ENCODE measurements at regions not wholly inside any gene's neighbourhood (a gene's known extent, or its start where the extent isn't known, plus 50 kb on each side); places are given as distances from the start of the nearest gene placed in this dataset.

- CTCF ChIA-PET: interaction anchor here (1.3 to 2.4 kb wide), 3 partner anchors 11 to 50 kb away, joined by 3 to 8 read pairs (median 6); no protein-coding TSS in a partner anchor
- no peak for DNase-seq (ENCODE audit: low read depth)
- TF ChIP-seq CTCF (IDR thresholded peaks at IDR 0.05; ENCODE audit: insufficient read depth, low read depth, low read length): no peak
- Histone ChIP-seq H3K36me3 (ENCODE audit: control insufficient read depth, insufficient read depth, low read length) (no peaks in the 10 kb centered on the region), H3K27me3 (ENCODE audit: control insufficient read depth, insufficient read depth, low read length) (no peaks in the 10 kb centered on the region), H3K4me3 (ENCODE audit: low read depth, low read length) (no peak overlapping the region)
- POLR2A ChIA-PET: no interaction called here
Observed at GRCh38 chr22:22703203-22703570, 58.8 kb downstream of the GGTLC2 start.

GRCh38 chr22:22703715-22704114 is 59.3 kb downstream of the GGTLC2 start:
- ChIA-PET CTCF (interaction anchor here (0.7 to 2.4 kb wide), 4 partner anchors 11 to 50 kb away, joined by 3 to 8 read pairs (median 5); no protein-coding TSS in a partner anchor), POLR2A (no interaction called here)
- TF ChIP-seq CTCF (IDR thresholded peaks at IDR 0.05; ENCODE audit: insufficient read depth, low read depth, low read length): no peak
- no peak for DNase-seq (ENCODE audit: low read depth)
- no peak overlapping the region for H3K4me3 ChIP-seq (ENCODE audit: low read depth, low read length)
- no peaks in the 10 kb centered on the region for H3K27me3 ChIP-seq (ENCODE audit: control insufficient read depth, insufficient read depth, low read length)
- H3K36me3 ChIP-seq (ENCODE audit: control insufficient read depth, insufficient read depth, low read length): no peaks in the 10 kb centered on the region

GRCh38 chr22:22704156-22704946 is 59.9 kb downstream of the GGTLC2 start:
- no peak for TF ChIP-seq CTCF (IDR thresholded peaks at IDR 0.05; ENCODE audit: insufficient read depth, low read depth, low read length)
- CTCF ChIA-PET: interaction anchor here (0.7 to 2.2 kb wide), 3 partner anchors 16 to 49 kb away, joined by 3 to 6 read pairs (median 4); no protein-coding TSS in a partner anchor
- no peak for DNase-seq (ENCODE audit: low read depth)
- Histone ChIP-seq H3K36me3 (ENCODE audit: control insufficient read depth, insufficient read depth, low read length) (no peaks in the 10 kb centered on the region), H3K4me3 (ENCODE audit: low read depth, low read length) (no peak overlapping the region), H3K27me3 (ENCODE audit: control insufficient read depth, insufficient read depth, low read length) (no peaks in the 10 kb centered on the region)
- POLR2A ChIA-PET: no interaction called here

- TF ChIP-seq CTCF (IDR thresholded peaks at IDR 0.05; ENCODE audit: insufficient read depth, low read depth, low read length): no peak
- no peak for DNase-seq (ENCODE audit: low read depth)
- Histone ChIP-seq H3K36me3 (ENCODE audit: control insufficient read depth, insufficient read depth, low read length) (no peaks in the 10 kb centered on the region), H3K27me3 (ENCODE audit: control insufficient read depth, insufficient read depth, low read length) (no peaks in the 10 kb centered on the region), H3K4me3 (ENCODE audit: low read depth, low read length) (no peak overlapping the region)
- ChIA-PET POLR2A (no interaction called here), CTCF (interaction anchor here (1.6 kb wide), 1 partner anchor 15 kb away, joined by 4 read pairs; no protein-coding TSS in a partner anchor)
Observed at GRCh38 chr22:22705328-22706100, 61.1 kb downstream of the GGTLC2 start.

- ChIA-PET CTCF (interaction anchor here (1.6 kb wide), 1 partner anchor 14 kb away, joined by 4 read pairs; no protein-coding TSS in a partner anchor), POLR2A (no interaction called here)
- DNase-seq (ENCODE audit: low read depth): no peak
- Histone ChIP-seq H3K36me3 (ENCODE audit: control insufficient read depth, insufficient read depth, low read length) (no peaks in the 10 kb centered on the region), H3K27me3 (ENCODE audit: control insufficient read depth, insufficient read depth, low read length) (no peaks in the 10 kb centered on the region), H3K4me3 (ENCODE audit: low read depth, low read length) (no peak overlapping the region)
- no peak for TF ChIP-seq CTCF (IDR thresholded peaks at IDR 0.05; ENCODE audit: insufficient read depth, low read depth, low read length)
Observed at GRCh38 chr22:22706253-22706915, 62.0 kb downstream of the GGTLC2 start.
